ENCODE measurements at regions not wholly inside any gene's neighbourhood (a gene's known extent, or its start where the extent isn't known, plus 50 kb on each side); places are given as distances from the start of the nearest gene placed in this dataset.

DNA sequence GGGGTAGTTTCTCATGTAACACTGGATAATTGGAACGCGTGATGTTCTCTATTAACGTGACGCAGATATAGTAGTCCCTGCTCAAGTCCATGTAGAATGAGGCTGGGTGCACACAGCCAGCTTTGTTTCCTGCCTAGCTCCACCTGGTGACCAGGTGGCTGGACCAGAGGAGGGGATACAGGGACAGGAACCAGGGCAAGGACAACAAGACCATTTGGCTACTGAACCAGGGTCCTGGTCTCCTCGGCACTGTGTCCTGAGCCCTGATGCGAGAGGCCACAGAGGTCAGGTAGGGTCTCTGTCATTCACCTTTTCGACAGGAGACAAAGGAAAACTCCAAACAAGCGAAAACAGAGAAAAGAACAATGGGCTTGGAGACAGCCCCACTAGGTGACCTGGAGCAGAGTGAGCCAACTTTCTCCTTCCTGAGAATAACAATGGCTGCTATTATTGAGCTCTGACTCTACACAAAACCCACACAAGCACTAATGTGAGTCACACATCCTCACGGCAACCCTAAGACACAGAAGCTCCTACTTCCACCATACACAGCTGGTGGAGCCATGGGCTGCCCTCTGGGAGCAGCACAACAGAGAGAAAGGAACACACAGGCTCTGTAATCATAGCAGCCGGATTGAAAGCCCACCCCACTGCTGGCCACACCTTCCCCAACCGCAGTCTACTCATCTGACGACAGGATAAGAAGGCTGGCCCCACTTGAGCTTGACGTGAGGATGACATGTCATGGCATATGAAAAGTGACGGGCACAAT is 67.3 kb upstream of the TEX51 start:
- DNase-seq, result no peak
- BruUV-seq (replicated peaks), result no TSS peak
- intact Hi-C loops (cut with micrococcal nuclease; ENCODE audit: unreplicated experiment), result no loop called here
- no peaks in the 10 kb centered on the region for H3K27me3 Mint-ChIP-seq (ENCODE audit: unreplicated experiment)
- H3K4me3 Mint-ChIP-seq (ENCODE audit: low read depth, unreplicated experiment), result no peak overlapping the region
- H3K4me1 Mint-ChIP-seq (ENCODE audit: low read depth, unreplicated experiment), result no peaks in the 10 kb centered on the region
- TF ChIP-seq, protein P1, sequence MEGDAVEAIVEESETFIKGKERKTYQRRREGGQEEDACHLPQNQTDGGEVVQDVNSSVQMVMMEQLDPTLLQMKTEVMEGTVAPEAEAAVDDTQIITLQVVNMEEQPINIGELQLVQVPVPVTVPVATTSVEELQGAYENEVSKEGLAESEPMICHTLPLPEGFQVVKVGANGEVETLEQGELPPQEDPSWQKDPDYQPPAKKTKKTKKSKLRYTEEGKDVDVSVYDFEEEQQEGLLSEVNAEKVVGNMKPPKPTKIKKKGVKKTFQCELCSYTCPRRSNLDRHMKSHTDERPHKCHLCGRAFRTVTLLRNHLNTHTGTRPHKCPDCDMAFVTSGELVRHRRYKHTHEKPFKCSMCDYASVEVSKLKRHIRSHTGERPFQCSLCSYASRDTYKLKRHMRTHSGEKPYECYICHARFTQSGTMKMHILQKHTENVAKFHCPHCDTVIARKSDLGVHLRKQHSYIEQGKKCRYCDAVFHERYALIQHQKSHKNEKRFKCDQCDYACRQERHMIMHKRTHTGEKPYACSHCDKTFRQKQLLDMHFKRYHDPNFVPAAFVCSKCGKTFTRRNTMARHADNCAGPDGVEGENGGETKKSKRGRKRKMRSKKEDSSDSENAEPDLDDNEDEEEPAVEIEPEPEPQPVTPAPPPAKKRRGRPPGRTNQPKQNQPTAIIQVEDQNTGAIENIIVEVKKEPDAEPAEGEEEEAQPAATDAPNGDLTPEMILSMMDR (IDR thresholded peaks at IDR 0.05; ENCODE audit: unreplicated experiment), result no peak
- no peaks in the 10 kb centered on the region for H3K9me3 Mint-ChIP-seq (ENCODE audit: low read depth, unreplicated experiment)
- CTCF ChIA-PET, result no interaction called here
- no peak overlapping the region for H3K27ac Mint-ChIP-seq (ENCODE audit: unreplicated experiment)
- H3K36me3 Mint-ChIP-seq (ENCODE audit: insufficient read depth, unreplicated experiment), result no peaks in the 10 kb centered on the region

DNA sequence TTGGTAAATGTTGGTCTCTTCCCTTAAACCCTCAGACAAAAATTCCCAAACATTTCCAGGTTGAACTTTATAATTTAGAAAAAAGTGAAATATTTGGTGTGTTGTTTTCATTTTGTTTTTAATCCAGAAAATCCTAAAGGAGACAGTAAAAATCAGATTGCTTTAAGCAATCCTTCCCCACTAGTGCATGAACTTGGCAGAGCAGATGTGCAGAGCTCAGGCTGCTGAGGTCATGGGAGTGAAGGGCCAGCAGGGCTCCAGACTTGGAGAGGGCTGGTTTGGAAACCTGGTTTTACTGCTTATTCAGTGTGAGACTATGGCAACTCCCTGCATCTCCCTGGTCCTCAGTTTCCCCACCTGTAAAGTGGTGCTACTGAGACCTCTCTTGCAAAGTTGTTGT is 66.7 kb upstream of the TEX51 start:
- CTCF ChIA-PET, result no interaction called here
- Mint-ChIP-seq H3K9me3 (ENCODE audit: low read depth, unreplicated experiment) (no peaks in the 10 kb centered on the region), H3K27ac (ENCODE audit: unreplicated experiment) (no peak overlapping the region), H3K4me1 (ENCODE audit: low read depth, unreplicated experiment) (no peaks in the 10 kb centered on the region), H3K36me3 (ENCODE audit: insufficient read depth, unreplicated experiment) (no peaks in the 10 kb centered on the region), H3K27me3 (ENCODE audit: unreplicated experiment) (no peaks in the 10 kb centered on the region), H3K4me3 (ENCODE audit: low read depth, unreplicated experiment) (no peak overlapping the region)
- TF ChIP-seq, protein P1 (IDR thresholded peaks at IDR 0.05; ENCODE audit: unreplicated experiment), result no peak
- intact Hi-C loops (cut with micrococcal nuclease; ENCODE audit: unreplicated experiment), result no loop called here
- no peak for DNase-seq
- BruUV-seq (replicated peaks), result no TSS peak

DNA sequence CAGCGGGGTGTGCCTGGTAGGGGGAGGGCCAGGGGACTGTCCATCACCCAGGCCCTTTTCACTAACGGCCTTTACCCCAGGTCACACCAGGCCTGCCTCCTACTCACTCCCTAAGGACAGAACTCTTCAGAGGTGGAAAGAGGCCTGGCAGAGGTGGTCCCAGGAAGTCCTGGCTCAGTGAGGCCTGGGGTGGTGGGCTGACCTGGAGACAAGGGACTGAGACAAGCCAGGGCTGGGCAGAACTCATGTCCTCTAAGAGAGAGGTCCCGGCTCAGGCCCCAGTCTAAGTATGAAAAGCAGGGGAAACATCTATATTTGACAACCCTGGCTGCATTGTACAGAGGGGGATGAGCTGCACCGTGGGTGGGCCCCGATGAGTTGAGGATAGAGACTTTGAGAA is 65.9 kb upstream of the TEX51 start:
- CTCF ChIA-PET, result no interaction called here
- intact Hi-C loops (cut with micrococcal nuclease; ENCODE audit: unreplicated experiment), result no loop called here
- no peak overlapping the region for H3K27ac Mint-ChIP-seq (ENCODE audit: unreplicated experiment)

DNA sequence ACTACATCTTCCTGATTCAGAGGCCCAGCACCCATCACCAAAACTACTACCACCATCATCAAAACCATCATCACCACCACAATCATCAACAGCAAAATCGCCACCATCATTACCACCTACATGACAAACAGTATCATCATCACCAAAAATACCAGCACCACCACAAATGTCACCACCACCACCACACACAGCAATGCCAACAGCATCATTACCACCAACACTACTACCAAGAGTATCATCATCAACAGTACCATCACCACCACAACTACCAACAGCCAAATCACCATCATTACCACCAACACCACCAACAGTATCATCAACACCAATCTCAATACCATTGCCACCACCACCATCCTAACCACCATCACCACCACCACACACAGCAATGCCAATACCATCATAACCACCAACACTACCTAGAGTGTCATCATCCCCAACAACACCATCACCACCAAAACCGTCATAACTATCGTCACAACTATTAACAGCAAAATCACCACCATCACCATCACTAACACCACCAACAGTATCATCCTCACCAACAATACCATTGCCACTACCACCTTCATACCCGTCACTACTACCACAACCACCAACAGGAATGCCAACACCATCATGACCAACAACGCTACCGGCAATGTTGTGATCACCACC is 64.6 kb upstream of the TEX51 start:
- H3K4me1 Mint-ChIP-seq (ENCODE audit: low read depth, unreplicated experiment), result no peaks in the 10 kb centered on the region
- CTCF ChIA-PET, result no interaction called here
- TF ChIP-seq, protein P1 (IDR thresholded peaks at IDR 0.05; ENCODE audit: unreplicated experiment), result no peak
- peaks cover 6% of the 10 kb centered on the region for H3K27me3 Mint-ChIP-seq (ENCODE audit: unreplicated experiment)
- no TSS peak for BruUV-seq (replicated peaks)
- H3K36me3 Mint-ChIP-seq (ENCODE audit: insufficient read depth, unreplicated experiment), result no peaks in the 10 kb centered on the region
- H3K27ac Mint-ChIP-seq (ENCODE audit: unreplicated experiment), result no peak overlapping the region
- H3K9me3 Mint-ChIP-seq (ENCODE audit: low read depth, unreplicated experiment), result no peaks in the 10 kb centered on the region
- intact Hi-C loops (cut with micrococcal nuclease; ENCODE audit: unreplicated experiment), result no loop called here
- no peak overlapping the region for H3K4me3 Mint-ChIP-seq (ENCODE audit: low read depth, unreplicated experiment)
- DNase-seq, result no peak

More for the DNA sequence above, 65.9 kb upstream of the TEX51 start:
- no TSS peak for BruUV-seq (replicated peaks)
- H3K4me3 Mint-ChIP-seq (ENCODE audit: low read depth, unreplicated experiment), result no peak overlapping the region
- no peaks in the 10 kb centered on the region for H3K4me1 Mint-ChIP-seq (ENCODE audit: low read depth, unreplicated experiment)
- no peak for DNase-seq
- H3K9me3 Mint-ChIP-seq (ENCODE audit: low read depth, unreplicated experiment), result no peaks in the 10 kb centered on the region
- no peaks in the 10 kb centered on the region for H3K36me3 Mint-ChIP-seq (ENCODE audit: insufficient read depth, unreplicated experiment)
- TF ChIP-seq, protein P1 (IDR thresholded peaks at IDR 0.05; ENCODE audit: unreplicated experiment), result no peak
- no peaks in the 10 kb centered on the region for H3K27me3 Mint-ChIP-seq (ENCODE audit: unreplicated experiment)
